ENCODE measurements at regions not wholly inside any gene's neighbourhood (a gene's known extent, or its start where the extent isn't known, plus 50 kb on each side); places are given as distances from the start of the nearest gene placed in this dataset.
"Not testable (repeated sequence)": the region's sequence is repeated elsewhere in the genome, so short reads cannot be mapped to it uniquely, and the experiment has no call there.

DNA sequence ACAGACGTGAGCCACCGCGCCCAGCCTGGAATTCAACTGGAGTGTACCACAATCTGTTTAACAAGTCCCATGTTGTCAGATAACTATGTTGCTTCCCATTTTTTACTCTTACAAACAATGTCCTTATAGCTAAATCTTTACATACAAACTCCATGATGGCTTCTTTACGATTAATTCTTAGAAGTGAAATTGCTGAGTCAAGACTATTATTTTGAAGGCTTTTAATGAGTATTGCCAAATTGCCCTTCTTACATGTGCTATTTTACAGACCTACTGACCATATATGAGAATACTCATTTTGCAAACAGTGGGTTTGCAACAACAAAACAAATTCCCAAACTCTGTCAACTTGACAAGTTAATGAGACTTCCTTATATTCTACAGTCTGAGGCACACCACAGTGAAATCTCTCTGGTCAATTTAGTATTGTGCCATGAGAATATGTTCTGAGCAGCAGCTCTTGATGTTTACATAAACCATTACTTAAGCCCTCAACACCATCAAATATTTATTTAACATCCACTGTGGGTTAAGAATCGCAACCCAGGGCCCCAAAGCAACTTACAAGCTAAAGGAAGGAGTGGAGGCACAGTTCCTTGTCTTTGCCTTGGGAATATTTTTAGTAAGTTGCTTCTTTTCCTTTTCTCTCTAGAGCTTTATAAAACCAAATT lies 128.5 kb downstream of the SPRY1 start:
- H3K27me3 ChIP-seq (ENCODE audit: control insufficient read depth, insufficient read depth, low read length), result no peaks in the 10 kb centered on the region
- no peaks in the 10 kb centered on the region for H3K36me3 ChIP-seq (ENCODE audit: control insufficient read depth, insufficient read depth, low read length)
- H3K4me3 ChIP-seq (ENCODE audit: low read length), result no peak overlapping the region
- H3K4me1 ChIP-seq (ENCODE audit: control insufficient read depth, insufficient read depth, low read length), result peaks cover 8% of the 10 kb centered on the region
- no peak overlapping the region for H3K9ac ChIP-seq (ENCODE audit: low read length)
- H3K9me3 ChIP-seq (ENCODE audit: control insufficient read depth, low read length), result no peaks in the 10 kb centered on the region

DNA sequence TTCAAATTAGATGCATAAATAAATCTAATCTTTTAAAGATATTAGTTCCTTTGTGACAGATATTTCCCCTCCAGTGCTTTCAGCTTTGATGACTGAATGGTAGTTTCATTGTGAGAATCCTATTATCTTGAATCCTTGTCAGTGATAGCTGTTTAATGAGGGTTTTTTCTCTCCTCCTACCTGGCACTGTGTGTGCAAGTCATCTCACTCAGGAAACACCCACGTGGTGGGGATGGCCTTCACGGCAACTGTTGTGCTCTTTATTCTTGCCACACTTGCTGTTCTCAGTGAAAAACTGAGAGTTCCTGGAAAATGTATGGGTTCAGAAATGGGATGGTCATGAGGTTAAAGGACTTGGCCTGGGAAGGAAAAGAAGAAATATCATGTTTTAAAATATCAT lies 129.9 kb downstream of the SPRY1 start:
- Histone ChIP-seq H3K36me3 (ENCODE audit: control insufficient read depth, insufficient read depth, low read length) (no peaks in the 10 kb centered on the region), H3K27me3 (ENCODE audit: control insufficient read depth, insufficient read depth, low read length) (no peaks in the 10 kb centered on the region), H3K4me1 (ENCODE audit: control insufficient read depth, insufficient read depth, low read length) (peaks cover 8% of the 10 kb centered on the region), H3K4me3 (ENCODE audit: low read length) (no peak overlapping the region), H3K9me3 (ENCODE audit: control insufficient read depth, low read length) (no peaks in the 10 kb centered on the region), H3K9ac (ENCODE audit: low read length) (no peak overlapping the region)

DNA sequence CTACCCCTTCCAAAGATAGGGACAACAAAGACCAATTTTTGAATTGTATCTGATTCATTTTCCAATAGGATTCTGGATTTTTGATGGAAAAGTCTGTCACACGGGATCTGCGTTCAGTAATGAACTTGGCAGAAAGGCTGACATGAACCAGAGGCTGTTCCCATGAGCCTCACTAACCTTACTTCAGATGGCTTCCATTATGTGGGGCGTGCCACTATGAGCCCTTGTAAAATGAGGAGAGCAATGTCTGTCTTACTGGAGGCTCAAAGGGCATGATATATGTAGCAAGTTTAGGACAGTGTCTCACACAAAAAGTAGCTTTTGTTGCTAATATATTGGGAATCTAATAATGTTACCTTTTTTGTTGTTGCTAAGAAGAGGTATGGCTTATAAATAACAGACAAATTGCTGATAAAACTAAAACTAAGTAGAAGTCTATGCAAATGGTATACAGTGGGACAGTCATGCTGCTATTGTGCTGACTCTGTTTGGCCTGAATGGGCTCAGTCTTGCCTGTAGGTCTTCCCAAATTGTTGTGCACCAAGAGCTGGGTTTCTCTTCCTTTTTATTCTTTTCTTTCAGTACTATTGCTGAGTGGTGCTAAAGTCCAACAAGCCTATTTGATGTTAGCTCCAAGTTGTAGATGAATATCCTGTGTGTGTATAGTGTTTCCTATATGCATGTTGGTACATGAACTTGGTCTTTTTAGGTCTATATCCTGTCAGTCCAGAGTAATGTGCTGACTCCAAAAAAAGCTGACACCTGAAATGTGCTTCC lies 132.1 kb downstream of the SPRY1 start:
- no peaks in the 10 kb centered on the region for H3K27me3 ChIP-seq (ENCODE audit: control insufficient read depth, insufficient read depth, low read length)
- no peak overlapping the region for H3K9ac ChIP-seq (ENCODE audit: low read length)
- H3K4me3 ChIP-seq (ENCODE audit: low read length), result no peak overlapping the region
- H3K36me3 ChIP-seq (ENCODE audit: control insufficient read depth, insufficient read depth, low read length), result no peaks in the 10 kb centered on the region
- H3K9me3 ChIP-seq (ENCODE audit: control insufficient read depth, low read length), result no peaks in the 10 kb centered on the region
- peaks cover 8% of the 10 kb centered on the region for H3K4me1 ChIP-seq (ENCODE audit: control insufficient read depth, insufficient read depth, low read length)

DNA sequence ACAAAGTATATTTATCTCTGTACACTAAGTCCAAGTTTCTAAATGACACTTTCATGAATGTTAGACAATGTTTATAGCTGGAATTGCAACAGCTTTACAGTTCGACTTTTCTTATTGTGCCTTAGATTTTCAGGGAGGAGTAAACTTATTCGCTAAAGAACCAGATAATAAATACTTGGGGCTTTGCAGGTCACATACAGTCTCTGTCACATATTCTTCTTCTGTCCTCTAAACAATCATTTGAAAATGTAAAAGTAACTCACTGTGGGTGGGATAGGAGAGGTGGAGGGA lies 132.6 kb downstream of the SPRY1 start:
- Histone ChIP-seq H3K27me3 (ENCODE audit: control insufficient read depth, insufficient read depth, low read length) (no peaks in the 10 kb centered on the region), H3K9me3 (ENCODE audit: control insufficient read depth, low read length) (no peaks in the 10 kb centered on the region), H3K4me1 (ENCODE audit: control insufficient read depth, insufficient read depth, low read length) (peaks cover 8% of the 10 kb centered on the region), H3K9ac (ENCODE audit: low read length) (no peak overlapping the region), H3K4me3 (ENCODE audit: low read length) (no peak overlapping the region), H3K36me3 (ENCODE audit: control insufficient read depth, insufficient read depth, low read length) (no peaks in the 10 kb centered on the region)

- Histone ChIP-seq H3K9ac (ENCODE audit: low read length) (no peak overlapping the region), H3K27me3 (ENCODE audit: control insufficient read depth, insufficient read depth, low read length) (no peaks in the 10 kb centered on the region), H3K4me3 (ENCODE audit: low read length) (no peak overlapping the region), H3K36me3 (ENCODE audit: control insufficient read depth, insufficient read depth, low read length) (no peaks in the 10 kb centered on the region), H3K4me1 (ENCODE audit: control insufficient read depth, insufficient read depth, low read length) (peaks cover under 1% of the 10 kb centered on the region), H3K9me3 (ENCODE audit: control insufficient read depth, low read length) (no peaks in the 10 kb centered on the region)
Observed at GRCh38 chr4:123530357-123530756, 133.8 kb downstream of the SPRY1 start.

DNA sequence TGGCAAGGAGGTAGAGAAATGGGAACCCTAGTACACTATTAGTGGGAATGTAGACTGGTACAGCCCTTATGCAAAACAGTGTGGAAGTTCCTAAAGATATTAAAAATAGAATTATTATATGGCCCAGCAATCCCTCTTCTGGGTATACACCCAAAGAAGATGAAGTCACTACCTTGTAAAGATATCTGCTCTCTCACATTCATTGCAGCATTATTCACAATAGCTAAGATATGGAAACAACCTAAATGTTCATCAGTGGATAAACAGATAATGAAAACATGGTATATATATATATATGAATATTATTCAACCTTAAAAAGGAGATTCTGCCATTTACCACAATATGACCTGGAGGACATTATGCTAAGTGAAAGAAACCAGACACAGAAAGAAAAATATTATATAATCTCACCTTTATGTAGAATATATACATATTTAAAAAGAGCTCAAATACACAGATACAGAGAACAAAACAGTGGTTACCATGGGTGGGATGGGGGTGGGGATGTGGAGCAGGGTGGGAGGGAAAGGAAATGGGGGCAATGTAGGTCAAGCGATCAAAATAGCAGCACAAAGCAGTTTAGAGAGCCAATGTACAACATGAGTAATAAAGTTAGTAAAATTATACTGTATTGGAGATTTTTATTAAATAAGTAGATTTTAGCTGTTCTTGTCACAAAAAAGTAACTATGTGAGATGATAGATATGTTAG lies 138.6 kb downstream of the SPRY1 start:
- Histone ChIP-seq H3K4me1 (ENCODE audit: control insufficient read depth, insufficient read depth, low read length) (no peaks in the 10 kb centered on the region), H3K4me3 (ENCODE audit: low read length) (no peak overlapping the region), H3K27me3 (ENCODE audit: control insufficient read depth, insufficient read depth, low read length) (no peaks in the 10 kb centered on the region), H3K9me3 (ENCODE audit: control insufficient read depth, low read length) (no peaks in the 10 kb centered on the region), H3K36me3 (ENCODE audit: control insufficient read depth, insufficient read depth, low read length) (no peaks in the 10 kb centered on the region), H3K9ac (ENCODE audit: low read length) (no peak overlapping the region)

DNA sequence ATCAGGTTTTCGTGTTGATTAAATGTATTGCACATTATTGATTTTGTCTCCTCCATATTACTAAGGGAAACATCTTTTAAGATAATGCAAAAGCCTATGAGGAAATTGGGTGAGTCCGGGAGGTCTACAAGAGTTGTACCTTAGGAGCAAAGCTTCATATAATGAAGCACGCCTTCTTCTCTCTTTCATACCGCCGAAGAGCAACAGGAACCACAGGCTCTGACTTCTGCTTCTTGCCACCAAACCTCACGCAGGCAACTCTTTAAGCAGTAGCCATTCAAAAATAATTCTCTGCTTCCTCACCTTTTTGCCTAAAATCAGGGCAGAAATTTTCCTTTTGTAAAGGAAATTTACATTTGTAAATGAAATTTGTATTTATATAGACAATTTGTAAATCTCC lies 139.6 kb downstream of the SPRY1 start:
- Histone ChIP-seq H3K4me3 (ENCODE audit: low read length) (no peak overlapping the region), H3K9ac (ENCODE audit: low read length) (no peak overlapping the region), H3K9me3 (ENCODE audit: control insufficient read depth, low read length) (no peaks in the 10 kb centered on the region), H3K27me3 (ENCODE audit: control insufficient read depth, insufficient read depth, low read length) (no peaks in the 10 kb centered on the region), H3K4me1 (ENCODE audit: control insufficient read depth, insufficient read depth, low read length) (no peaks in the 10 kb centered on the region), H3K36me3 (ENCODE audit: control insufficient read depth, insufficient read depth, low read length) (no peaks in the 10 kb centered on the region)

GRCh38 chr4:123537906-123538402 lies 141.4 kb downstream of the SPRY1 start:
- not testable (repeated sequence) for H3K36me3 ChIP-seq (ENCODE audit: control insufficient read depth, insufficient read depth, low read length); H3K27me3 ChIP-seq (ENCODE audit: control insufficient read depth, insufficient read depth, low read length); H3K4me1 ChIP-seq (ENCODE audit: control insufficient read depth, insufficient read depth, low read length); H3K4me3 ChIP-seq (ENCODE audit: low read length); H3K9me3 ChIP-seq (ENCODE audit: control insufficient read depth, low read length); H3K9ac ChIP-seq (ENCODE audit: low read length)

GRCh38 chr4:123545667-123546572 lies 149.3 kb downstream of the SPRY1 start:
- H3K9me3 ChIP-seq (ENCODE audit: control insufficient read depth, low read length), result no peaks in the 10 kb centered on the region
- H3K9ac ChIP-seq (ENCODE audit: low read length), result peak overlapping the region; percentile 59
- H3K4me1 ChIP-seq (ENCODE audit: control insufficient read depth, insufficient read depth, low read length), result peaks cover 26% of the 10 kb centered on the region
- peak overlapping the region; percentile 7 for H3K4me3 ChIP-seq (ENCODE audit: low read length)
- H3K27me3 ChIP-seq (ENCODE audit: control insufficient read depth, insufficient read depth, low read length), result no peaks in the 10 kb centered on the region
- no peaks in the 10 kb centered on the region for H3K36me3 ChIP-seq (ENCODE audit: control insufficient read depth, insufficient read depth, low read length)

DNA sequence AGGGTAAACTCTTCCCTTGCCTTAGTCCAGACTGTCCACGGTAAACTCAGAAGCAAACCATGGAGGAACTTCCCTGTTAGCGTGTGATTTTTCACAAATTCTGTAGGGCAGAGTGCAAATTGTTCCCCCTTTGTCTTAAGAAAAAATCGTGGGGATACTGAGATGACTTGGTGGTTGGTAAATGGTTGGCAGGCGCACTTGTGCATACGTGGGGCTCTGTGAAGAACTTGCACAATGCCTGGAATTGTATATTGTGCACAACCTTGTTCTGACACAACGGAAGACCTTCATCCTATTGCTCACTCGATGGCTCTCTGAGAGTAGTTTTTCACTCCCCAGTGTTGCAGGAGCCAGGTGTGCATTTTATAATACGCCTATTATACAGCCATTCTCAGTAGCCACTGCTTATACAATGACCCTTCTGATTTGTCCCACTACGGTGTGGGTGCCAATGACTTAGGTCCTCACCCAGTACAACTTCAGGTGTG lies 150.0 kb downstream of the SPRY1 start:
- Histone ChIP-seq H3K4me3 (ENCODE audit: low read length) (peak overlapping the region; percentile 7), H3K27me3 (ENCODE audit: control insufficient read depth, insufficient read depth, low read length) (no peaks in the 10 kb centered on the region), H3K4me1 (ENCODE audit: control insufficient read depth, insufficient read depth, low read length) (peaks cover 26% of the 10 kb centered on the region)

DNA sequence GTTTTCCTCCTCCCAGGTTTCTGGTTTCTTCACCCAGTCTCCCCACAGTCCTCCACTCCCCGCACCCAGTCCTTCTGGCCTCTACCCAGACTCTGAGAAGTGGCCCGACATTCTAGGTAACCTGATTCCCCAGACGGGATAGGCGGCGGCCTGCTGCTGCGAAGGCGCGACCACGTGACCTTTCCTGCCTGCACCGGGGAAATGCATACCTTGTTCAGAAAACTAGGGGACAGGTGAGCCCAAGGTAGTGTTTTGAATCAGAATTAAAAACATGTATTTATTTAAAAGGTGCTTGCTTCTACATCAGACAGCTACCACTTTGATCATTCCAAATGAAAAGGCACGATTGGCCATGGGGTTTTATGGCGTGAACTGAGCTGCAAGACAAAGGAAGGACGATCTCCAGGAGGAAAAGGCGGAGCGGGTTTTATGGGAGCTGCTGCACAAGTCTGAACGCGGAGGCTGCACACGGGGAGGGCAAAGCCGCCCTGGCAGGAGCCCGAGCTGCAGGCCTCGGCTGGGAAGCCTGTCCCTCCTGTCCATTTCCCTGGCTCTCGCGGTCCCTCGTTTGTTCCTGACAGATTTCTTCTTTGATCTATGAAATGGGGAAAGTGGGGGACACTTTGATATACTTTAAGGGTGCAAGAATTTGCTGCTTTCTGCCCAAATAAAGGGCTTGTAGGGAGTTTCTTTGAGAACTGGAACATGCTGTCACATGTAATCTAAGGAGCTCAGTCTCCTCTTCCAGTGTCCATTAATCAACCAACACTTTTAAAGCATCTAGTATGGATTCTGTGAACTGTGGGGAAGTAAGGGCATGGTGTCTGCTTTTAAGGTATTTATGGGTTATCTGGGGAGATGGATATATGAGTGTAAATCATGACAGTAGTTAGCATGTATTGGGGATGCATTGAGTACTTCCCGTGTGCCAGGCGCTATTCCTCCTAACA lies 150.9 kb downstream of the SPRY1 start:
- H3K4me3 ChIP-seq (ENCODE audit: low read length), result peak overlapping the region; percentile 7
- no peaks in the 10 kb centered on the region for H3K27me3 ChIP-seq (ENCODE audit: control insufficient read depth, insufficient read depth, low read length)
- peak overlapping the region; percentile 59 for H3K9ac ChIP-seq (ENCODE audit: low read length)

More for the DNA sequence above, 150.0 kb downstream of the SPRY1 start:
- H3K36me3 ChIP-seq (ENCODE audit: control insufficient read depth, insufficient read depth, low read length), result no peaks in the 10 kb centered on the region
- peak overlapping the region; percentile 59 for H3K9ac ChIP-seq (ENCODE audit: low read length)
- H3K9me3 ChIP-seq (ENCODE audit: control insufficient read depth, low read length), result no peaks in the 10 kb centered on the region

More for the DNA sequence above, 150.9 kb downstream of the SPRY1 start:
- Histone ChIP-seq H3K36me3 (ENCODE audit: control insufficient read depth, insufficient read depth, low read length) (no peaks in the 10 kb centered on the region), H3K4me1 (ENCODE audit: control insufficient read depth, insufficient read depth, low read length) (peaks cover 26% of the 10 kb centered on the region), H3K9me3 (ENCODE audit: control insufficient read depth, low read length) (no peaks in the 10 kb centered on the region)
